ENCODE measurements at regions not wholly inside any gene's neighbourhood (a gene's known extent, or its start where the extent isn't known, plus 50 kb on each side); places are given as distances from the start of the nearest gene placed in this dataset.

- H4K20me1 ChIP-seq (ENCODE audit: insufficient read depth, low read length): no peaks in the 10 kb centered on the region
- H3K79me2 ChIP-seq (ENCODE audit: insufficient read depth, low read length): no peaks in the 10 kb centered on the region
- H2AFZ ChIP-seq (ENCODE audit: low read length): no peak overlapping the region
- no peak overlapping the region for H3K4me3 ChIP-seq (ENCODE audit: insufficient read depth, low read length)
- H3K4me2 ChIP-seq (ENCODE audit: insufficient read depth, low read length): no peak overlapping the region
- no peaks in the 10 kb centered on the region for H3K36me3 ChIP-seq (ENCODE audit: insufficient read depth, low read length)
- peaks cover 20% of the 10 kb centered on the region for H3K27me3 ChIP-seq (ENCODE audit: insufficient read depth, low read length)
- H3K27ac ChIP-seq (ENCODE audit: low read depth, low read length): no peak overlapping the region
- no peaks in the 10 kb centered on the region for H3K9me3 ChIP-seq (ENCODE audit: low read depth, low read length)
- TF ChIP-seq, protein P1, sequence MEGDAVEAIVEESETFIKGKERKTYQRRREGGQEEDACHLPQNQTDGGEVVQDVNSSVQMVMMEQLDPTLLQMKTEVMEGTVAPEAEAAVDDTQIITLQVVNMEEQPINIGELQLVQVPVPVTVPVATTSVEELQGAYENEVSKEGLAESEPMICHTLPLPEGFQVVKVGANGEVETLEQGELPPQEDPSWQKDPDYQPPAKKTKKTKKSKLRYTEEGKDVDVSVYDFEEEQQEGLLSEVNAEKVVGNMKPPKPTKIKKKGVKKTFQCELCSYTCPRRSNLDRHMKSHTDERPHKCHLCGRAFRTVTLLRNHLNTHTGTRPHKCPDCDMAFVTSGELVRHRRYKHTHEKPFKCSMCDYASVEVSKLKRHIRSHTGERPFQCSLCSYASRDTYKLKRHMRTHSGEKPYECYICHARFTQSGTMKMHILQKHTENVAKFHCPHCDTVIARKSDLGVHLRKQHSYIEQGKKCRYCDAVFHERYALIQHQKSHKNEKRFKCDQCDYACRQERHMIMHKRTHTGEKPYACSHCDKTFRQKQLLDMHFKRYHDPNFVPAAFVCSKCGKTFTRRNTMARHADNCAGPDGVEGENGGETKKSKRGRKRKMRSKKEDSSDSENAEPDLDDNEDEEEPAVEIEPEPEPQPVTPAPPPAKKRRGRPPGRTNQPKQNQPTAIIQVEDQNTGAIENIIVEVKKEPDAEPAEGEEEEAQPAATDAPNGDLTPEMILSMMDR (IDR thresholded peaks at IDR 0.05; ENCODE audit: extremely low read depth, low read depth, low read length): no peak
- H3K4me1 ChIP-seq (ENCODE audit: insufficient read depth, low read length): peaks cover 15% of the 10 kb centered on the region
- DNase-seq (ENCODE audit: insufficient read length, low spot score, missing footprints): no peak
These were observed 67.8 kb upstream of the NPHP3 start for GRCh38 chr3:132789959-132790358.

GRCh38 chr3:132788301-132788671, 66.1 kb upstream of the NPHP3 start:
- Histone ChIP-seq H3K4me1 (ENCODE audit: insufficient read depth, low read length) (peaks cover 16% of the 10 kb centered on the region), H3K4me2 (ENCODE audit: insufficient read depth, low read length) (no peak overlapping the region), H3K9me3 (ENCODE audit: low read depth, low read length) (no peaks in the 10 kb centered on the region), H2AFZ (ENCODE audit: low read length) (no peak overlapping the region), H3K27me3 (ENCODE audit: insufficient read depth, low read length) (peaks cover 20% of the 10 kb centered on the region), H4K20me1 (ENCODE audit: insufficient read depth, low read length) (no peaks in the 10 kb centered on the region), H3K4me3 (ENCODE audit: insufficient read depth, low read length) (no peak overlapping the region), H3K27ac (ENCODE audit: low read depth, low read length) (peak overlapping the region; percentile 52), H3K36me3 (ENCODE audit: insufficient read depth, low read length) (no peaks in the 10 kb centered on the region), H3K79me2 (ENCODE audit: insufficient read depth, low read length) (no peaks in the 10 kb centered on the region)
- DNase-seq (ENCODE audit: insufficient read length, low spot score, missing footprints): peak; percentile 64
- TF ChIP-seq, protein P1 (IDR thresholded peaks at IDR 0.05; ENCODE audit: extremely low read depth, low read depth, low read length): no peak

DNA sequence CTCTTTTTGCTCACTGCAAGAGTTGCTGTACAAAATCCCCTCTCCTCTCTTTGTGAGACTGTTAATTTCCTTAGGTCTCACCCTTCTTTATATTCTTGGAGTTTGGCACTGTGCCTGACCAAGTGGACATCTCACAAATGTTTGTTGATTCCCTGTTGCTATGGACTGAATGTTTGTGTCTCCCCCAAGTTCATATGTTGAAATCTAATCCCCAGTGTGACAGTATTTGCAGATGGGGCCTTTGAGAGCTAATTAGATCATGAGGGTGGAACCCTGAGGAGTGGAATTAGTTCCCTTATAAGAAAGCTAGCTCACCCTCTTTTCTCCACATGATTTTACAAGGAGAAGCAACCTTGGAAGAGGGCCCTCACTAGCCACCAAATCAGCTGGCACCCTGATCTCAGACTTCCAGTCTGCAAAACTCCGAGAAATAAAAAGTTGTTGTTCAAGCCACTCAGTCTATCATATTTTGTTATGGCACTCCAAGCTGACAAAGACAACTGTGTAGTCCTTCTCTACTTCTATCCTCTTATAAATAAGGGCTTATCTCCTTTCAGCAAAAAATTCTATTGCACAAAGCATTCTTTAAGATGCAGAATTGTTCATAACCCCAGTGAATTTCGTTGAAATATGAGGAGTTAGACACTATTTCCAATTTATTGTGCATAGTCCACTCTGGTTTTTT, 65.5 kb upstream of the NPHP3 start:
- H3K9me3 ChIP-seq (ENCODE audit: low read depth, low read length): no peaks in the 10 kb centered on the region
- no peak for DNase-seq (ENCODE audit: insufficient read length, low spot score, missing footprints)
- H3K27ac ChIP-seq (ENCODE audit: low read depth, low read length): peak overlapping the region; percentile 52
- peaks cover 17% of the 10 kb centered on the region for H3K27me3 ChIP-seq (ENCODE audit: insufficient read depth, low read length)
- no peak overlapping the region for H3K4me3 ChIP-seq (ENCODE audit: insufficient read depth, low read length)
- peaks cover 19% of the 10 kb centered on the region for H3K4me1 ChIP-seq (ENCODE audit: insufficient read depth, low read length)
- H3K4me2 ChIP-seq (ENCODE audit: insufficient read depth, low read length): no peak overlapping the region
- no peak overlapping the region for H2AFZ ChIP-seq (ENCODE audit: low read length)
- TF ChIP-seq, protein P1 (IDR thresholded peaks at IDR 0.05; ENCODE audit: extremely low read depth, low read depth, low read length): no peak
- H4K20me1 ChIP-seq (ENCODE audit: insufficient read depth, low read length): no peaks in the 10 kb centered on the region
- H3K79me2 ChIP-seq (ENCODE audit: insufficient read depth, low read length): no peaks in the 10 kb centered on the region
- no peaks in the 10 kb centered on the region for H3K36me3 ChIP-seq (ENCODE audit: insufficient read depth, low read length)

DNA sequence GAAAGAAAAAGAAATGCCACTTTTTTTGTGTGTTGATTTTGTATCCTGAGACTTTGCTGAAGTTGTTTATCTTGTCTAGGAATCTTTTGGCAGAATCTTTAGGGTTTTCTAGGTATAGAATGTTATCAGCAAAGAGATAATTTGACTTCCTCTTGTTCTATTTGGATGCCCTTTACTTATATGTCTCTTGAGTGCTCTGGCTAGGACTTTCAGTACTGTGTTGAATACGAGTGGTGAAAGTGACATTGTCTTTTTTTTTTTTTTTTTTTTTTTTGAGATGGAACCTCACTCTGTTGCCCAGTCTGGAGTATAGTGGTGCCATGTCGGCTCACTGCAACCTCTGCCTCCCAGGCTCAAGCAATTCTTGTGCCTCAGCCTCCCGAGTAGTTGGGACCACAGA, 64.7 kb upstream of the NPHP3 start:
- Histone ChIP-seq H3K4me3 (ENCODE audit: insufficient read depth, low read length) (no peak overlapping the region), H2AFZ (ENCODE audit: low read length) (no peak overlapping the region), H3K79me2 (ENCODE audit: insufficient read depth, low read length) (no peaks in the 10 kb centered on the region), H3K9me3 (ENCODE audit: low read depth, low read length) (no peaks in the 10 kb centered on the region), H3K4me2 (ENCODE audit: insufficient read depth, low read length) (no peak overlapping the region), H4K20me1 (ENCODE audit: insufficient read depth, low read length) (no peaks in the 10 kb centered on the region), H3K27ac (ENCODE audit: low read depth, low read length) (no peak overlapping the region), H3K27me3 (ENCODE audit: insufficient read depth, low read length) (peaks cover 11% of the 10 kb centered on the region), H3K4me1 (ENCODE audit: insufficient read depth, low read length) (peaks cover 19% of the 10 kb centered on the region), H3K36me3 (ENCODE audit: insufficient read depth, low read length) (no peaks in the 10 kb centered on the region)
- TF ChIP-seq, protein P1 (IDR thresholded peaks at IDR 0.05; ENCODE audit: extremely low read depth, low read depth, low read length): no peak
- DNase-seq (ENCODE audit: insufficient read length, low spot score, missing footprints): no peak

Measured in osteoblast (primary cell).